ENCODE measurements at regions not wholly inside any gene's neighbourhood (a gene's known extent, or its start where the extent isn't known, plus 50 kb on each side); places are given as distances from the start of the nearest gene placed in this dataset.

GRCh38 chr16:87131061-87131995, 185.9 kb downstream of the C16orf95 start:
- H3K27ac ChIP-seq: no peak overlapping the region
- TF ChIP-seq ZFX (IDR thresholded peaks at IDR 0.05; ENCODE audit: borderline replicate concordance): no peak
- no peak for TF ChIP-seq CTCF (IDR thresholded peaks at IDR 0.05)

- no peak overlapping the region for H3K27ac ChIP-seq
- TF ChIP-seq CTCF (IDR thresholded peaks at IDR 0.05) (no peak), ZFX (IDR thresholded peaks at IDR 0.05; ENCODE audit: borderline replicate concordance) (no peak)
Measured at GRCh38 chr16:87131996-87132345, 185.2 kb downstream of the C16orf95 start.

- no peak overlapping the region for H3K27ac ChIP-seq
- TF ChIP-seq ZFX (IDR thresholded peaks at IDR 0.05; ENCODE audit: borderline replicate concordance) (no peak), CTCF (IDR thresholded peaks at IDR 0.05) (no peak)
Measured at GRCh38 chr16:87132361-87133014, 184.7 kb downstream of the C16orf95 start.

- no peak overlapping the region for H3K27ac ChIP-seq
- TF ChIP-seq CTCF (IDR thresholded peaks at IDR 0.05): no peak
- no peak for TF ChIP-seq ZFX (IDR thresholded peaks at IDR 0.05; ENCODE audit: borderline replicate concordance)
Measured at GRCh38 chr16:87133112-87133850, 183.9 kb downstream of the C16orf95 start.

GRCh38 chr16:87133966-87134627, 183.1 kb downstream of the C16orf95 start:
- no peak overlapping the region for H3K27ac ChIP-seq
- no peak for TF ChIP-seq ZFX (IDR thresholded peaks at IDR 0.05; ENCODE audit: borderline replicate concordance)
- TF ChIP-seq CTCF (IDR thresholded peaks at IDR 0.05): no peak

- no peak for TF ChIP-seq CTCF (IDR thresholded peaks at IDR 0.05)
- no peak for TF ChIP-seq ZFX (IDR thresholded peaks at IDR 0.05; ENCODE audit: borderline replicate concordance)
Measured at GRCh38 chr16:87134628-87134995, 182.6 kb downstream of the C16orf95 start.

More at GRCh38 chr16:87134628-87134995, 182.6 kb downstream of the C16orf95 start:
- H3K27ac ChIP-seq: no peak overlapping the region

Measured in 22Rv1 (cell line).